Coronary artery (tissue), 2 donors: ENCODE measurements at regions not wholly inside any gene's neighbourhood (a gene's known extent, or its start where the extent isn't known, plus 50 kb on each side); places are given as distances from the start of the nearest gene placed in this dataset.

ENCODE experiments used
- DNase-seq: peaks from one replicate; pipeline ENCODE4 v3.0.0-alpha.2; 2017; ENCODE audit warnings: low spot score
- H3K27ac ChIP-seq, 2 donors: fragments of 200-600 bp; sonication (generic); one replicate each; pipeline ENCODE4 v1.5.1; 2016 to 2019
- H3K4me3 ChIP-seq: fragments of 200-600 bp; sonication (generic); 2 replicates; pipeline ENCODE4 v1.5.1; 2016; ENCODE audit warnings: mild to moderate bottlenecking, moderate library complexity
- TF ChIP-seq, protein P1 (sequence below): fragments of 200-600 bp; sonication (generic); IDR thresholded peaks from one replicate; pipeline ENCODE4 v1.5.1; 2019; ENCODE audit warnings: antibody characterized with exemption

DNA sequence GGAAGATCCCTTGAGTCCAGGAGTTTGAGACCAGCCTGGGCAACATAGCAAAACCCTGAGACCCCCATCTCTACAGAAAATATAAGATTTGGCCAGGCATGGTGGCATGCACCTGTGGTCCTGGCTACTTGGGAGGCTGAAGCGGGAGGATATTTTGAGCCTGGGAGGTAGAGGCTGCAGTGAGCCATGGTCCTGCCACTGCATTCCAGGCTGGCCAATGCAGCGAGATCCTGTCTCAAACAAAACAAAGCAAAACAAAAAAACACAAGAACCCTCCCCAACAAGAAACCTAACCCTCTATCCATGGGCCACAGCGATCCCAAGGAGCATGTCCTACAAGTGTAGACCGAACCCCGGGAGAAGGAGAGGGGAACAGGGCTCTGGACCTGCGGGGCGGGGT, 133.3 kb downstream of the MGAT5B start:
- TF ChIP-seq, protein P1, sequence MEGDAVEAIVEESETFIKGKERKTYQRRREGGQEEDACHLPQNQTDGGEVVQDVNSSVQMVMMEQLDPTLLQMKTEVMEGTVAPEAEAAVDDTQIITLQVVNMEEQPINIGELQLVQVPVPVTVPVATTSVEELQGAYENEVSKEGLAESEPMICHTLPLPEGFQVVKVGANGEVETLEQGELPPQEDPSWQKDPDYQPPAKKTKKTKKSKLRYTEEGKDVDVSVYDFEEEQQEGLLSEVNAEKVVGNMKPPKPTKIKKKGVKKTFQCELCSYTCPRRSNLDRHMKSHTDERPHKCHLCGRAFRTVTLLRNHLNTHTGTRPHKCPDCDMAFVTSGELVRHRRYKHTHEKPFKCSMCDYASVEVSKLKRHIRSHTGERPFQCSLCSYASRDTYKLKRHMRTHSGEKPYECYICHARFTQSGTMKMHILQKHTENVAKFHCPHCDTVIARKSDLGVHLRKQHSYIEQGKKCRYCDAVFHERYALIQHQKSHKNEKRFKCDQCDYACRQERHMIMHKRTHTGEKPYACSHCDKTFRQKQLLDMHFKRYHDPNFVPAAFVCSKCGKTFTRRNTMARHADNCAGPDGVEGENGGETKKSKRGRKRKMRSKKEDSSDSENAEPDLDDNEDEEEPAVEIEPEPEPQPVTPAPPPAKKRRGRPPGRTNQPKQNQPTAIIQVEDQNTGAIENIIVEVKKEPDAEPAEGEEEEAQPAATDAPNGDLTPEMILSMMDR: no peak
- DNase-seq: no peak
- H3K27ac ChIP-seq: no peak overlapping the region
- H3K4me3 ChIP-seq: no peak overlapping the region

DNA sequence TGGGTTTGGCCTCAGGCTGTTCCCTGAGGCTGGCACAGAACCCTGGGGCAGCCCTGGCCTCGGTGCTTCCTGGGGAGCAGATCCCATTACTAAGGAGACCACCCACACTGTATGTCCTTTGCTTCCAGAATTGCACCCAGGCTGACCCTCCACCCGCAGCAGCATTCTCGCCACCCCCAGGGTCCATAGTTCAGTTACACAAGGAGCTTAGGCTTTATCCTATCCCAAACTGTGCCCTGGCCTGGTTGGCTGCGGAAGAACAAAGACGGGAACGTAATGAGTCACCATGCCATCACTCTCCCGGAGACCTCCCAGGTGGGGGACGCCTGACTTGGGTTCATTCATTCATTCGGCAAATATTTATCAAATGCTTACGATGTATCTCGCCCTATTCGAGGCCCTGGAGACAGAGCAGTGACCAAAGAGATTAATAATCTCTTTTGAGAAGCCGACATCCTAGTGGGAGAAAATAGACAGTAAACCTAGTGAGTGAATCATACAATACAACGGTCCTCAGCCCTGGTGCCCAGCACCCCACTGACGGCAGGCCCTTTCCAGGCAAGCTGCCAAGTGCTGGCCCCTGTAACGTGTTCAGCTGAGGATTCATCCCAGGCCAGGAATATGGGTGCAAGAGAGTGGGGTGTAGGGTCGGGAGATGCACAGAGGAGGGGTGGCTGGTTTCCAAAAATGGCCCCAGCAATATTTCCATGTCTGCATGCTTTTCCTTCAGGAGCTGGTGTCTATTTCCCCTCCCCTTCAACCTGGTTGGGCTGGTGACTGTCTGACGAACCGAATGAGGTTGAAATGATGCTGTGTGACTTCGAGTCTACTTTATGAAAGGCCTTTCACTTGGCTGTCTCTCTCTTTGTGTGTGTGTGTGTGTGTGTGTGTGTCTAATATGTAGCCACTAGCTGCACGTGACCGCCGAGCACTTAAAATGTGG, 134.2 kb downstream of the MGAT5B start:
- TF ChIP-seq, protein P1: no peak
- Histone ChIP-seq H3K27ac (no peak overlapping the region), H3K4me3 (no peak overlapping the region)
- no peak for DNase-seq

DNA sequence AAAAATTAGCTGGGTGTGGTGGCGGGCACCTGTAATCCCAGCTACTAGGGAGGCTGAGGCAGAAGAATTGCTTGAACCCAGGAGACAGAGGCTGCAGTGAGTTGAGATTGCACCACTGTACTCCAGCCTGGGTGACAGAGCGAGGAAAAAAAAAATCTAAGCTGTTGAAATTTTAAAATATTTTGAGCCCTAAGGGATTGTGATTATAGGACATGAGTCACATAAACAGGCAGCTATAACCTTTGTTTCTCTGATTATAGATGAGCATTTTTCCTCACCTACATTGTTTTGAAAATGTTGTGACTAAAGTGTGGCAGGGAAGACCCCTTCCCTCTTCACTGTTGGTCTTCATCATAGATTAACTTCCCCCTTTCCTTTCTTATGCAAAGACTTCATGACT, 135.5 kb downstream of the MGAT5B start:
- Histone ChIP-seq H3K27ac (no peak overlapping the region), H3K4me3 (no peak overlapping the region)
- TF ChIP-seq, protein P1: no peak
- no peak for DNase-seq

- Histone ChIP-seq H3K4me3 (no peak overlapping the region), H3K27ac (no peak overlapping the region)
- DNase-seq: no peak
- TF ChIP-seq, protein P1: no peak
Measured at GRCh38 chr17:77006971-77007649, 133.7 kb upstream of the SEC14L1 start.

GRCh38 chr17:77009877-77010276, 130.9 kb upstream of the SEC14L1 start:
- TF ChIP-seq, protein P1: no peak
- Histone ChIP-seq H3K27ac (no peak overlapping the region), H3K4me3 (no peak overlapping the region)
- no peak for DNase-seq

DNA sequence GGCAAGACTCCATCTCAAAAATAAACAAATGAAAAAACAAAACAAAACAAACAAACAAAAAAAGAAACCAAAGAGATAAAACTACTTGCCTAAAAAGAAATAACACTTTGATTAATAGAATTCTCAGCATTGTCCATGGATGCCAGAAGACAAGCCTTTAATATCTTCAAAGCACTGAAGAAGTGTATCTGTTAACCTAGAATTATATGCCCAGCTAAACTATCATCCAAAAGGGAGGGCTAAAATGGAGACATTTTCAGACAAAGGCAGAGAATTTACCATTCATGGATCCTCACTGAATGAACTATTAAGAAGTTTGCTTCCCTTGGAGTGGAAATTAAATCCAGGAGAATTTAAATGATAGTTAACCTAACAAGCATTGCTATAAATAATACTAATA, 130.1 kb upstream of the SEC14L1 start:
- TF ChIP-seq, protein P1: no peak
- H3K4me3 ChIP-seq: no peak overlapping the region
- no peak for DNase-seq
- no peak overlapping the region for H3K27ac ChIP-seq
